ENCODE measurements at regions not wholly inside any gene's neighbourhood (a gene's known extent, or its start where the extent isn't known, plus 50 kb on each side); places are given as distances from the start of the nearest gene placed in this dataset.
A peak's percentile ranks its signal among the peaks of the same experiment; 100 is the strongest.

DNA sequence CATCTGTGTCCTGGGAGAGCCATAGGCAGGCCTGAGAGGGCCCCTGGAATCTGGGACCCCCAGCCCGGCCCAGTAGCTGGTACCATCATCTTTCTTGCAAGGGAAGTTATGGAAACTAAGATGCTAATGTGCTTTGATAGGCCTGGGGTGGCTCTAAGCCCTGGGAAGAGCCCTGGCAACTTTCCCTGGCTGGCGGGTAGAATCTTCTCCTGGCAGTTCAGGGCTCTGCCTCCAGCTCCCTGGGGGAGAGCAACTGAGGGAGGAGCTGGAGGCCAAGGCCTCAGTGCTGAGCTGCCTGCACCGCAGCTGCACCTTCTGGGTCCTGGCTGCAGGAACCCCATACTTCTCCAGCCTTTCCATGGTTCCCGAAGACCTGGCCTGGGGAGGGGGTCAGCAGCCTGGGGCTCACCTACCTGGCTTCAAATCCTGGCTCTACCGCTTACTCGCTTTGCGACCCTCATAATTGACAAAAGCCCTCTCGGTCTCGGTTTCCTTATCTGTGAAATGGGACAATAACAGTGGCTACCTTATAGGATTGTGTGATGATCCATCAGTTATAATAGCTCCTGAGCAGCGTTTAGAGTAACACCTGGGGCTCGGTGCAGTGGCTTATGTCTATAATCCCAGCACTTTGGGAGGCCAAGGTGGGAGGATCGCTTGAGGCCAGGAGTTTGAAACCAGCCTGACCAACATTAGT, 333.7 kb downstream of the SEC14L1 start (continued):
- TF ChIP-seq ZFP37 (CRISPR knock-in tag; IDR thresholded peaks at IDR 0.05; ENCODE audit: borderline replicate concordance), result no peak
- 0 out of 2 replicates have a peak, but pooled peaks have one; percentile 16 for TF ChIP-seq ZFY (CRISPR knock-in tag; IDR thresholded peaks at IDR 0.05)
- no peak for TF ChIP-seq NCOA2 (CRISPR knock-in tag; IDR thresholded peaks at IDR 0.05)
- TF ChIP-seq, protein P1, sequence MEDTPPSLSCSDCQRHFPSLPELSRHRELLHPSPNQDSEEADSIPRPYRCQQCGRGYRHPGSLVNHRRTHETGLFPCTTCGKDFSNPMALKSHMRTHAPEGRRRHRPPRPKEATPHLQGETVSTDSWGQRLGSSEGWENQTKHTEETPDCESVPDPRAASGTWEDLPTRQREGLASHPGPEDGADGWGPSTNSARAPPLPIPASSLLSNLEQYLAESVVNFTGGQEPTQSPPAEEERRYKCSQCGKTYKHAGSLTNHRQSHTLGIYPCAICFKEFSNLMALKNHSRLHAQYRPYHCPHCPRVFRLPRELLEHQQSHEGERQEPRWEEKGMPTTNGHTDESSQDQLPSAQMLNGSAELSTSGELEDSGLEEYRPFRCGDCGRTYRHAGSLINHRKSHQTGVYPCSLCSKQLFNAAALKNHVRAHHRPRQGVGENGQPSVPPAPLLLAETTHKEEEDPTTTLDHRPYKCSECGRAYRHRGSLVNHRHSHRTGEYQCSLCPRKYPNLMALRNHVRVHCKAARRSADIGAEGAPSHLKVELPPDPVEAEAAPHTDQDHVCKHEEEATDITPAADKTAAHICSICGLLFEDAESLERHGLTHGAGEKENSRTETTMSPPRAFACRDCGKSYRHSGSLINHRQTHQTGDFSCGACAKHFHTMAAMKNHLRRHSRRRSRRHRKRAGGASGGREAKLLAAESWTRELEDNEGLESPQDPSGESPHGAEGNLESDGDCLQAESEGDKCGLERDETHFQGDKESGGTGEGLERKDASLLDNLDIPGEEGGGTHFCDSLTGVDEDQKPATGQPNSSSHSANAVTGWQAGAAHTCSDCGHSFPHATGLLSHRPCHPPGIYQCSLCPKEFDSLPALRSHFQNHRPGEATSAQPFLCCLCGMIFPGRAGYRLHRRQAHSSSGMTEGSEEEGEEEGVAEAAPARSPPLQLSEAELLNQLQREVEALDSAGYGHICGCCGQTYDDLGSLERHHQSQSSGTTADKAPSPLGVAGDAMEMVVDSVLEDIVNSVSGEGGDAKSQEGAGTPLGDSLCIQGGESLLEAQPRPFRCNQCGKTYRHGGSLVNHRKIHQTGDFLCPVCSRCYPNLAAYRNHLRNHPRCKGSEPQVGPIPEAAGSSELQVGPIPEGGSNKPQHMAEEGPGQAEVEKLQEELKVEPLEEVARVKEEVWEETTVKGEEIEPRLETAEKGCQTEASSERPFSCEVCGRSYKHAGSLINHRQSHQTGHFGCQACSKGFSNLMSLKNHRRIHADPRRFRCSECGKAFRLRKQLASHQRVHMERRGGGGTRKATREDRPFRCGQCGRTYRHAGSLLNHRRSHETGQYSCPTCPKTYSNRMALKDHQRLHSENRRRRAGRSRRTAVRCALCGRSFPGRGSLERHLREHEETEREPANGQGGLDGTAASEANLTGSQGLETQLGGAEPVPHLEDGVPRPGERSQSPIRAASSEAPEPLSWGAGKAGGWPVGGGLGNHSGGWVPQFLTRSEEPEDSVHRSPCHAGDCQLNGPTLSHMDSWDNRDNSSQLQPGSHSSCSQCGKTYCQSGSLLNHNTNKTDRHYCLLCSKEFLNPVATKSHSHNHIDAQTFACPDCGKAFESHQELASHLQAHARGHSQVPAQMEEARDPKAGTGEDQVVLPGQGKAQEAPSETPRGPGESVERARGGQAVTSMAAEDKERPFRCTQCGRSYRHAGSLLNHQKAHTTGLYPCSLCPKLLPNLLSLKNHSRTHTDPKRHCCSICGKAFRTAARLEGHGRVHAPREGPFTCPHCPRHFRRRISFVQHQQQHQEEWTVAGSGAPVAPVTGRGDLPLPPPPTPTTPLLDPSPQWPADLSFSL (CRISPR knock-in tag; IDR thresholded peaks at IDR 0.05), result no peak
- no peak for TF ChIP-seq LCORL (IDR thresholded peaks at IDR 0.05)
- TF ChIP-seq LCORL (CRISPR knock-in tag; IDR thresholded peaks at IDR 0.05), result no peak
- no peak for TF ChIP-seq ARNTL (CRISPR knock-in tag; IDR thresholded peaks at IDR 0.05)
- TF ChIP-seq, protein P2, sequence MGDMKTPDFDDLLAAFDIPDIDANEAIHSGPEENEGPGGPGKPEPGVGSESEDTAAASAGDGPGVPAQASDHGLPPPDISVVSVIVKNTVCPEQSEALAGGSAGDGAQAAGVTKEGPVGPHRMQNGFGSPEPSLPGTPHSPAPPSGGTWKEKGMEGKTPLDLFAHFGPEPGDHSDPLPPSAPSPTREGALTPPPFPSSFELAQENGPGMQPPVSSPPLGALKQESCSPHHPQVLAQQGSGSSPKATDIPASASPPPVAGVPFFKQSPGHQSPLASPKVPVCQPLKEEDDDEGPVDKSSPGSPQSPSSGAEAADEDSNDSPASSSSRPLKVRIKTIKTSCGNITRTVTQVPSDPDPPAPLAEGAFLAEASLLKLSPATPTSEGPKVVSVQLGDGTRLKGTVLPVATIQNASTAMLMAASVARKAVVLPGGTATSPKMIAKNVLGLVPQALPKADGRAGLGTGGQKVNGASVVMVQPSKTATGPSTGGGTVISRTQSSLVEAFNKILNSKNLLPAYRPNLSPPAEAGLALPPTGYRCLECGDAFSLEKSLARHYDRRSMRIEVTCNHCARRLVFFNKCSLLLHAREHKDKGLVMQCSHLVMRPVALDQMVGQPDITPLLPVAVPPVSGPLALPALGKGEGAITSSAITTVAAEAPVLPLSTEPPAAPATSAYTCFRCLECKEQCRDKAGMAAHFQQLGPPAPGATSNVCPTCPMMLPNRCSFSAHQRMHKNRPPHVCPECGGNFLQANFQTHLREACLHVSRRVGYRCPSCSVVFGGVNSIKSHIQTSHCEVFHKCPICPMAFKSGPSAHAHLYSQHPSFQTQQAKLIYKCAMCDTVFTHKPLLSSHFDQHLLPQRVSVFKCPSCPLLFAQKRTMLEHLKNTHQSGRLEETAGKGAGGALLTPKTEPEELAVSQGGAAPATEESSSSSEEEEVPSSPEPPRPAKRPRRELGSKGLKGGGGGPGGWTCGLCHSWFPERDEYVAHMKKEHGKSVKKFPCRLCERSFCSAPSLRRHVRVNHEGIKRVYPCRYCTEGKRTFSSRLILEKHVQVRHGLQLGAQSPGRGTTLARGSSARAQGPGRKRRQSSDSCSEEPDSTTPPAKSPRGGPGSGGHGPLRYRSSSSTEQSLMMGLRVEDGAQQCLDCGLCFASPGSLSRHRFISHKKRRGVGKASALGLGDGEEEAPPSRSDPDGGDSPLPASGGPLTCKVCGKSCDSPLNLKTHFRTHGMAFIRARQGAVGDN (CRISPR knock-in tag; IDR thresholded peaks at IDR 0.05), result peak; percentile 15; the same call in 1 of the 2 replicates
- TF ChIP-seq ZNF629 (CRISPR knock-in tag; conservative IDR thresholded peaks at IDR 0.05), result peak; percentile 90
- no peak for TF ChIP-seq EEA1 (CRISPR knock-in tag; IDR thresholded peaks at IDR 0.05; ENCODE audit: borderline replicate concordance)
- TF ChIP-seq, protein P3, sequence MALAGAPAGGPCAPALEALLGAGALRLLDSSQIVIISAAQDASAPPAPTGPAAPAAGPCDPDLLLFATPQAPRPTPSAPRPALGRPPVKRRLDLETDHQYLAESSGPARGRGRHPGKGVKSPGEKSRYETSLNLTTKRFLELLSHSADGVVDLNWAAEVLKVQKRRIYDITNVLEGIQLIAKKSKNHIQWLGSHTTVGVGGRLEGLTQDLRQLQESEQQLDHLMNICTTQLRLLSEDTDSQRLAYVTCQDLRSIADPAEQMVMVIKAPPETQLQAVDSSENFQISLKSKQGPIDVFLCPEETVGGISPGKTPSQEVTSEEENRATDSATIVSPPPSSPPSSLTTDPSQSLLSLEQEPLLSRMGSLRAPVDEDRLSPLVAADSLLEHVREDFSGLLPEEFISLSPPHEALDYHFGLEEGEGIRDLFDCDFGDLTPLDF (CRISPR knock-in tag; IDR thresholded peaks at IDR 0.05), result no peak

Data from HepG2 (cell line).